OCI-LY3 (cell line): ENCODE measurements at regions not wholly inside any gene's neighbourhood (a gene's known extent, or its start where the extent isn't known, plus 50 kb on each side); places are given as distances from the start of the nearest gene placed in this dataset.

Experiments used
- H2AFZ ChIP-seq: fragments of 200-600, 300-600 bp; shearing (Covaris generic); 2 replicates; pipeline ENCODE4 v1.6.0; 2014; ENCODE audit warnings: antibody characterized with exemption, low read depth, low read length
- H3K27ac ChIP-seq: fragments of 200-600, 300-600 bp; sonication (generic); 2 replicates; pipeline ENCODE4 v1.5.1; 2014; ENCODE audit warnings: mild to moderate bottlenecking, low read length, moderate library complexity, mixed read lengths
- H3K27me3 ChIP-seq: fragments of 200-600, 300-600 bp; sonication (generic); 2 replicates; pipeline ENCODE4 v1.6.1; 2014; ENCODE audit warnings: low read depth, low read length, mixed read lengths
- H3K36me3 ChIP-seq: fragments of 200-600, 300-600 bp; sonication (generic); replicated peaks from 2 replicates; pipeline ENCODE3; 2014; ENCODE audit warnings: low read depth, low read length, mixed read lengths
- H3K4me1 ChIP-seq: fragments of 300-600, 200-600 bp; sonication (generic); 2 replicates; pipeline ENCODE4 v1.6.1; 2014; ENCODE audit warnings: low read length, mixed read lengths
- H3K4me2 ChIP-seq: fragments of 200-600, 300-600 bp; sonication (generic); 2 replicates; pipeline ENCODE4 v1.6.1; 2014; ENCODE audit warnings: low read length, mixed read lengths
- H3K4me3 ChIP-seq: fragments of 300-600, 200-600 bp; sonication (generic); 2 replicates; pipeline ENCODE4 v1.5.1; 2014; ENCODE audit warnings: antibody characterized with exemption, mild to moderate bottlenecking, low read length, moderate library complexity
- H3K79me2 ChIP-seq: fragments of 300-600, 200-600 bp; shearing (Covaris generic); 2 replicates; pipeline ENCODE4 v1.6.1; 2014; ENCODE audit warnings: mild to moderate bottlenecking, low read length, mixed read lengths
- H3K9ac ChIP-seq: fragments of 300-600, 200-600 bp; shearing (Covaris generic); 2 replicates; pipeline ENCODE4 v1.6.0; 2014; ENCODE audit warnings: mild to moderate bottlenecking, low read length, moderate library complexity
- H3K9me3 ChIP-seq: fragments of 200-600, 300-600 bp; shearing (Covaris generic); 2 replicates; pipeline ENCODE4 v1.6.1; 2014; ENCODE audit warnings: low read length, mixed read lengths; ENCODE audit not compliant: insufficient read depth
- H4K20me1 ChIP-seq: fragments of 200-600, 300-600 bp; sonication (generic); 2 replicates; pipeline ENCODE4 v1.6.1; 2016; ENCODE audit warnings: low read length, mixed read lengths; ENCODE audit not compliant: insufficient read depth
- CTCF ChIP-seq: fragments of 200-600, 300-600 bp; sonication (generic); IDR thresholded peaks from 2 replicates; pipeline ENCODE4 v1.5.1; 2014; ENCODE audit warnings: antibody characterized with exemption, low read length, low read depth
- EZH2phosphoT487 ChIP-seq: fragments of 200-600 bp; shearing (Covaris generic); IDR thresholded peaks from 2 replicates; pipeline ENCODE4 v1.6.1; 2018; ENCODE audit warnings: antibody characterized with exemption, mixed run types, low read depth

- no peaks in the 10 kb centered on the region for H3K79me2 ChIP-seq
- no peak overlapping the region for H2AFZ ChIP-seq
- no peaks in the 10 kb centered on the region for H3K4me1 ChIP-seq
- no peaks in the 10 kb centered on the region for H3K9me3 ChIP-seq
- no peak overlapping the region for H3K27ac ChIP-seq
- peaks cover 67% of the 10 kb centered on the region for H3K27me3 ChIP-seq
- no peak overlapping the region for H3K9ac ChIP-seq
- H3K4me3 ChIP-seq = no peak overlapping the region
- H4K20me1 ChIP-seq = no peaks in the 10 kb centered on the region
- H3K36me3 ChIP-seq = no peaks in the 10 kb centered on the region
- no peak for TF ChIP-seq CTCF
- no peak for TF ChIP-seq EZH2phosphoT487
- no peak overlapping the region for H3K4me2 ChIP-seq
Measured at GRCh38 chr15:69834761-69835160, 263.0 kb downstream of the TLE3 start.

GRCh38 chr15:69836048-69836447, 261.7 kb downstream of the TLE3 start:
- H2AFZ ChIP-seq = no peak overlapping the region
- H3K36me3 ChIP-seq = no peaks in the 10 kb centered on the region
- no peaks in the 10 kb centered on the region for H3K9me3 ChIP-seq
- no peaks in the 10 kb centered on the region for H4K20me1 ChIP-seq
- no peaks in the 10 kb centered on the region for H3K79me2 ChIP-seq
- no peak overlapping the region for H3K9ac ChIP-seq
- H3K4me2 ChIP-seq = no peak overlapping the region
- no peak overlapping the region for H3K4me3 ChIP-seq
- no peaks in the 10 kb centered on the region for H3K4me1 ChIP-seq
- H3K27me3 ChIP-seq = peaks cover 56% of the 10 kb centered on the region
- no peak overlapping the region for H3K27ac ChIP-seq
- no peak for TF ChIP-seq CTCF
- no peak for TF ChIP-seq EZH2phosphoT487

GRCh38 chr15:69836526-69837230, 261.0 kb downstream of the TLE3 start:
- Histone ChIP-seq H4K20me1 (no peaks in the 10 kb centered on the region), H3K27me3 (peaks cover 50% of the 10 kb centered on the region), H3K79me2 (no peaks in the 10 kb centered on the region), H3K4me3 (no peak overlapping the region), H3K4me1 (no peaks in the 10 kb centered on the region), H3K27ac (no peak overlapping the region), H2AFZ (no peak overlapping the region), H3K9ac (no peak overlapping the region), H3K9me3 (no peaks in the 10 kb centered on the region), H3K36me3 (no peaks in the 10 kb centered on the region), H3K4me2 (no peak overlapping the region)
- TF ChIP-seq CTCF (no peak), EZH2phosphoT487 (no peak)

- Histone ChIP-seq H3K36me3 (no peaks in the 10 kb centered on the region), H3K27ac (no peak overlapping the region), H3K4me2 (no peak overlapping the region), H3K79me2 (no peaks in the 10 kb centered on the region), H3K4me3 (no peak overlapping the region), H3K9me3 (no peaks in the 10 kb centered on the region), H2AFZ (no peak overlapping the region), H3K27me3 (peaks cover 47% of the 10 kb centered on the region), H4K20me1 (no peaks in the 10 kb centered on the region), H3K9ac (no peak overlapping the region), H3K4me1 (no peaks in the 10 kb centered on the region)
- TF ChIP-seq EZH2phosphoT487 (no peak), CTCF (no peak)
Measured at GRCh38 chr15:69838338-69838737, 259.4 kb downstream of the TLE3 start.
